Stimulated activated naive CD8-positive, alpha-beta T cell treated with anti-CD3 and anti-CD28 coated beads, Interleukin-15, Interleukin-2, amounts not matched to agents 100 U/mL and 50 U/mL, for 24 hours (primary cell): ENCODE measurements at regions not wholly inside any gene's neighbourhood (a gene's known extent, or its start where the extent isn't known, plus 50 kb on each side); places are given as distances from the start of the nearest gene placed in this dataset.

Experiments used
- ATAC-seq: fragments of 150-1000 bp; cut with Tn5 transposase; one replicate; pipeline ENCODE4 v1.10.0; 2021
- DNase-seq: peaks from one replicate; pipeline ENCODE4 v3.0.0; 2021

DNA sequence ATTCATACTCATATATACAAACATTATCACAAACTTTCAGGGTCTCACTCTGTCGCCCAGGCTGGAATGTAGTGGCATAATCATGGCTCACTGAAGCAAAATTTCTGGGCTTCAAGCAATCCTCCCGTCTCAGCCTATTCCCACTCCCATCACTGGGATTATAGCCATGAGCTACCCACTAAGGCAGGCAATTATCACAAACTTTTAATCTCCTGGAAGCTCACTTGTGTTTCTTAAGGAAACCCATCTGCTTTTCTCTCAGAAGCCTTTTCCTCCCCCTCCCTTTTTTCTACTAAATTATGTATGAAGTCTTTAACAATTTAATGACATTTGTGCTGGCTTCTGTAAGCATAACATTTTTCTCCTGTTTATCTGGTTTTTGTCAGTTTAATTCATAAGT lies 170.5 kb downstream of the AREG start:
- no peak for DNase-seq
- ATAC-seq, result no peak

DNA sequence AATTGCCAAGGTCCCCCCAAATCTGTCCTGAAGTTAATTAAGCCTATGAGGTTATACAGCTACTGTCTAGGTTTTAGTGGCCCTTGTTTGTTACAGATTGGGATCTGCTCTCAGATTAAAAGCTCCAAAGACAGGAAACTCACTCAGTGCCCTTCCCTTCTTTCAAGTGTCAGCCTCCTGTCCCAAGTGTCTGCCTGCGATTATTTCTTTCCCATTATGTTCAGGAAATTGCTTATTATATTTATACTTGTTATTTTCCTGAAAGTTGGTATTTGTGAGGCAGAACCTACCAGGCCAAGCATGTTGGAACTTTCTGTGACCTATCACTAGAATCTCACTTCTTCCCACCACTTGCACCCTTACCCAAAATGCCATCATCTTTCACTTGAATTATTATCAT lies 173.2 kb downstream of the AREG start:
- DNase-seq (no peak), ATAC-seq (no peak)

DNA sequence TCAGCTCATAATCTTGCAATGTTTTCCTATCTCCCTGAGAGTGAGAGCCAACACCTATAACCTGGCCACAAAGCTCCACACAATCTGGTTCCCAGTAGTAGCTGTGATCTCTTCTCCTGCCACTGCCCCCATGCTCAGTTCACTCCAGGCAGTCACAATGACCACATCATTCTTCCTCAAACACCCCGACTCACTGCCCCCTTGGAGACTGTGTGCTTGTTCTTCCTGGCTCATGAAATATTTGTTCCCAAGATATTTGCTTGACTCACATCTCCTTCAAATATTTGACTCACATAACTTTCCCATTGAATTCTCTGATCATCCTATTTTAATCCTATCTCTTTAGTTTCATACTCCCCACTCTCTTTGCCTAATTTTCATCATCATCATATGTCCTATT lies 173.7 kb downstream of the AREG start:
- ATAC-seq (no peak), DNase-seq (no peak)

DNA sequence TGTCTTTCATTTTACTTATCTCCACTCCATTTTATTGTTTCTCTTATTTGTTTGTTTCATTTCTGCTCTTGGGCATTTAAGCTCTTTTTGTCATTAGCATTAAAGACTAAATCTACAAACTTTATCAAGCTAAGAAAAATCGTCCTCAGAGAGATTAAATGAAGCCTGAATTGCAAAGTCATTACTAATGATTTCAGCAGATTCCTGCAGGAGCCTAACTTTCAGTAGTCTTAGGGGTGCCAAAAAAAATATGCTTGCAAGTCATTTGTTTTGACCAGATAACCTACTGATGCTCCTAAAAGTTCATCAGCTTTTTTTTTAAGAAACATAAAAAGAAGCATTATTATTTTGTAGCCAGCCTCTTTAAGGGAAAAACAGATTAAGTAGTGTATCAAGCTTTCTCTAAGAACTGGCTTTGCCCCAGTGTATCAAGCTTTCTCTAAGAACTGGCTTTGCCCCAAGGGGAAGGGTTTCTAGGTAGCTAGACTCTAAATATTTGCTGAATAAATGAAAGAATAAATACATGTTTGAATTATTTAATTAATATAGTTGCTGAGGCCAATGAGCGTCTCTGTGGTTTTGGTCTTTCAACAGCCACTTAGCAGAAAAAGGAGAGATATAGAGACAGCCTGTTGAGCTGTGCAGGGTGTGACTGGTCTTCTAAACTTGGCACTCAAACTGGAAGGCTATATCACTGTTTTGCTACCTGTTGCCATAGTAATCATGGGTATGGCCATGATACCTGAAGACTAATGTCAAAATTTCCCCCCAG lies 174.2 kb downstream of the BTC start:
- ATAC-seq, result no peak
- DNase-seq, result no peak

DNA sequence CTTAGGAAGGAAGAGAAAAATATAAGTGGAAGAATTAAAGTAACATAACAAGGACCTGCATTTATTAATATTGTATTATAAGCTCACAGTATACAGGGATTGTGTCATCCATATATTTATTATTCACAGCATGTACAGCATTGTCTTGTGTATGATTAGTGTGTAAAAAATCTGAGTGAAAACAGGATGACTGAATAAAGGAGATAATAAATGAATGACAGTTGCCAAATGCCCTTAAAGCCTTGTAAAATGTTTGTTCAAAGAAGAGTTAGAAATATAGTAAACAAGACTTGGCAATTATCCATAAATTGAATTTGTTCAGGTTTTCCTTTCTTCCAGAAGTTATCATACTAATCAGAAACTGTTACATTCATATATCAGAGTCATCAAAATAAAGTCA lies 172.7 kb downstream of the BTC start:
- DNase-seq, result no peak

DNA sequence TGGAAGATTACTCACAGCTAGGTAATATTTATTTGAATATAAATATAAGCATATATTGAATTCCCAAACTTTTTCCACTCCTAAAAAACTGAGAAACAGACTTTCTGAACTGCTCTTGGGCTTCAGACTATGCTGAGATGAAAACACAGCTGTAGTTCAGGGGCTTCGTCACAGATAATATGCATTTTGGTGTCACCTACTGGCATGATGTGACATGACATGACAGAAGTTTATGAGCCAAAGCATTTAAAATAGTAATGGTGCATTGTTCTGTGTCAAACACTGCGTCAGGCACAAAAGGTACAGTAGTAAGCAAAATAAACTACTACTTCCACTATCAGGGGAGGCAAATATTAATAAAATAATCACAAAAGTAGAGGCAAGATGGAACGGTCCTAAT lies 171.3 kb downstream of the BTC start:
- peak; percentile 36 for ATAC-seq
- DNase-seq, result peak; percentile 5

More for the DNA sequence above, 172.7 kb downstream of the BTC start:
- ATAC-seq, result no peak

DNA sequence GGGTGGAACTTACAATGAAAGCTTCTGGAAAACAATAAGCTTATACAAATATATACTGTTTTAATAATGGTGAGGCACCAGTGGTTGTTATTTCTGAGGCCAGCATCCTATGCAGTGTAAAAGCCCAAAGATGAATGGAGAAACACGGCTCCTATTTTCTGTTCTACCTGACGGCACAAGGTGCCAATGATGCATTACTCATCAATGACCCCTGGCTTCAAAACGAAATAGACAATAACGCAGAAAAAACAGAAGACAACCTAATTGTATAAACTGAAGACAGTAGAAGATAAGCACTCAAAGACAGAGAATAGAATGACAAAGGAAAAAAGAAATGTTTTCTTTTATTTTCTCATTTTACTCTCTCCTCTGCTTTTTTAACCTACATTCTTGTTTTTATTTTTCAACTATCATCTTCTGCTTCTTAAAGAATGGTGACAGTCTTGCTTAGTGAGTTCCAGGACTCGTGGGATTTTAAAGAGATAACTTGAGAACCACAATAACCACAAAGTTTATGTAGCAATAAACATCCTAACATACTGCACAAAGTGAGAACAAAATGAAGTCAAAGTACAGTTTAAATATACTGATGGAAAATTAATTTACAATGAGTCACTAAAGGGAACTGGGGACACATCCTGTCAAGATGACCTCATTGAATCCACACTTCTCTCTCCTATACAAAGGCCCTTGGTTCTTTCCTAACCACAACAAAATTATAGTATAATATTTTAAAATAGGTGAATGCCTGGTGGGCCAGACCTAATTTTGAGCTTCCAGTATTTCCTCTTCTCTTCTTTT lies 169.8 kb downstream of the BTC start:
- no peak for DNase-seq
- ATAC-seq, result peak; percentile 63

DNA sequence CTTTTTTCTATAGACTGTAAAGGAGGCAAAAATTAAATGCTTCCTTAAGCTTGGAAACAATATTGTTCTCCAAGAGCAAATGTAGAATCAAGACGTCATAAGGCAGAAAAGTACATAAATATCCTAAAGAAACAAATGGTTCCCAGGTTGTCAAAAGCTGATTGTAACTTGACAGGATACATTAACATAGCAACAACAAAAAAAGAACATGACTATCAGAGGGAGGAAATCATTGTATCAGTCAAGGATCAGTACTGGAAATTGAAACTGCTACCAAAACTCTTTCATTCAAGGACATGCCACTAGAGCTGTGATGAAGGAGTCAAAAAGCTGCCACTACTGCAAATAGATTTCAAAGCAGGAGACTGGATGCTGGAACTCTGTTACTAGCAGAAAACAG lies 168.3 kb downstream of the BTC start:
- DNase-seq (no peak), ATAC-seq (no peak)

DNA sequence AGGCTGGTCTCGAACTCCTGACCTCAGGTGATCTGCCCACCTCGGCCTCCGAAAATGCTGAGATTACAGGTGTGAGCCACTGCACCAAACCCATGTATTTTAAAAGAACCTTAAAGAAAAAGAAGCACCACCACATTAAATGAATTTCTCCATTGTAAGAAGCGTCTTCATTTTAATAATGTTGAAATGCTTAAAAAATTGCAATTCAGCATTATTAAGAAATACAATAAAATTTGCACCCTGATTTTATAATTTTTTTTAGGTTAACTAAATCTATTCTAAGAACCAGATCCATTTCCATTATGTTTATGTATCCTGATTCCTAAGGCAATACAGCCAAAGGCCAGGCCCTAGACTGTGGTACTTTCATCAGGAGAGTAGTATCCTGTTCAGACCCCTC lies 167.2 kb downstream of the BTC start:
- ATAC-seq (no peak), DNase-seq (no peak)

DNA sequence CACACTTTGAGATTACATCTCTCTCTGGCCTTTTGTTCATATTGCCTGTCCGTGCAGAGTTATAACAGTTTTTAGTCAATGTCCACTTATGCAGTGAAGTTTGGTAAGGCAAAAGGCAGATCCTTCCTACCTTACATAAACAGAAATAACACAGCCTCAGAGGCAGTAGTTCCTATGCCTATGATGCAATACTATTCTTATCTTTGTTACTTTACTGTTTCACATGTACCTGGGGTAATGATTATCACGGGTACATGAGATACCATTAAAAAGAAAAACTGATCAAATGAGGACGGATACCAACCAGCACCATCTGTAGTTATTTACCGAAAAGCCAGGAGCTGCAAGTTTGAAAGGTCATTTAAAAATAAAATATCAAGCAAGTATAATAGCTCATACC lies 166.8 kb downstream of the BTC start:
- DNase-seq (no peak), ATAC-seq (no peak)

DNA sequence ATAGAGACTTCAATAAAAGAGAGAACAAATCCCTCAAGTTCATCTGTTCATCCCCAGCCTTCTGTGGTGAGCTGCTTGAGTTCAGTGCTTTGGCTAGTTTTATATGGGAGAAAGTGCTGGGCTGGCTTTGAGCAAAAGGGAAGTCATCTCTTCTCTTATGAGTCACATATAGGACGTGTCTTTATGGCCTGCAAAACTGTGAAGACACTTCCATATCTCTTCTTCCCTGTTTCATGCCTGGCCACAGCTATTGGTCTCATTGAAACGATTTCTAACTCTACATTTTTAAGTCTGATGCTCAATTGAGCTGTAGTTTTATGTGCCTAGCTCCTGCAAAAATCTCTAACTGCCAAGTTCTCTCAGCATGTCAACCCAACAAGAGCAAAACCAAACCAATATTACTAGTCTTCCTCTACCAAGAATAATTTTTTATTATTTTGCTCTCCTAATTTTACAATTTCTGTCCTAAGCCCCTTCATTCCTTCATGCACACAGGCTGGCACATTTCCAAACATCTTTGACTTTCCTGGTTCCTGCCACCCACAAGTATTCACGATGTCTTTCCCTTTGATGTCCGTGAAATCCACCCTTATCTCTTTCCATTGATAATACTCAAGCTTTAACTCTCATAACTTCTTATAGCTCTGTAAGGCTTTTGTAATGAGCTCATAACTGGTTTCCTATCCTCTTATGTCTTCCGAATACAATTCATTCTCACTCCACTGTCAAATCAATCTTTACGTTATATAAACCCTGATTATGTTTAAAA lies 165.3 kb downstream of the BTC start:
- no peak for DNase-seq
- ATAC-seq, result peak; percentile 28

DNA sequence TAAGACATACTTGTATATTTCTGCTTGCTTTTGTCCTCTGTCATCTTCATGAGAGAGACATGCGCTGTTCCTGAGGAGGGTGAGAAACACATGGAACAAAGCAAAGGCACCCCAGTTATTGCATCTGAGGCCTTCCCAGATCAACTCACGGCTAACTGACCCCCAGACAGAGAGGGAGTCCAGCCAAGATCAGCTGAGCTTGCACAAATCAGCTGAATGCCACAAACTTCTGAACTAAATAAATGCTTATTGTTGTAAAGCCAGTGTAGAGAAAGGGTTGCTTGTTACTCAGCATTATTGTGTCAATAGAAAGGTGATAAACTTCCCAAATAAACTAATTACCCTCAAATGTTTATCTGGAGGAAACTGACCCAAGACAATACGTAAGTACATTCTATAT lies 163.8 kb downstream of the BTC start:
- ATAC-seq (no peak), DNase-seq (no peak)

DNA sequence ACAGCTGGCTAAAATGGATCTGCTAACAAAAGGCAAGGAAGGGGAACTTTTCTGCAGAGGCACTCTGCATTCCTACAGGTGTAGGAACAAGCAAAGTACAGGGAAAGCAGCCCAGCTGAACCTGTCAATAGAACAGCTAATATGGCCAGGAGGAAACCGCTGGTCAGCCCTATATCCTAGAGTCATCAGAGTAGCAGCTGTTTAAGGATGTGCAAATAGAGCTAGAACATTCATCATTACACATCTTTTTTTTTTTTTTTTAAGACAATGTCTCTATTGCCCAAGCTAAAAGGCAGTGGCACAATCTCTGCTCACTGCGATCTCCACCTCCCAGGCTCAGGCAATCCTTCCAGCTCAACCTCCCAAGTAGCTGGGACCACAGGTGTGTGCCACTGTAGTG lies 163.0 kb downstream of the BTC start:
- no peak for ATAC-seq

DNA sequence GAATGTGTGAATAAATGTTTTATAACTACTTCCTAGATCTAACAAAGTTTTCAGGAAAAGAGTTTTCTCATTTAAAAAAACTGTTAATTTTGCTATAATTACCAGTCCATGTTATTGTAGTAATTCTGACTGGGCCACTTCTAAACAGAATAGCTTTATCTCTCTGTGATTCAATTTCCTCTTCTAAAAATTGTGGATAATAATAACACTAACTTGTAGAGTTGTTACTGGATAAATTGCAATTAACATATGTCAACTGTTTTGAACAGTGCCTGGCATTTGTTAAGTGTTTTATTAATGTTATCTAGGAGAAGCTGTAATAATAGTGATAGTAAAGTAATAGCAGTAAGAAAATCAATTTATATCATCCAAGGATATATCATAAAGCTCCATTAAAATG lies 162.3 kb downstream of the BTC start:
- ATAC-seq (no peak), DNase-seq (no peak)

More for the DNA sequence above, 163.0 kb downstream of the BTC start:
- DNase-seq, result no peak

DNA sequence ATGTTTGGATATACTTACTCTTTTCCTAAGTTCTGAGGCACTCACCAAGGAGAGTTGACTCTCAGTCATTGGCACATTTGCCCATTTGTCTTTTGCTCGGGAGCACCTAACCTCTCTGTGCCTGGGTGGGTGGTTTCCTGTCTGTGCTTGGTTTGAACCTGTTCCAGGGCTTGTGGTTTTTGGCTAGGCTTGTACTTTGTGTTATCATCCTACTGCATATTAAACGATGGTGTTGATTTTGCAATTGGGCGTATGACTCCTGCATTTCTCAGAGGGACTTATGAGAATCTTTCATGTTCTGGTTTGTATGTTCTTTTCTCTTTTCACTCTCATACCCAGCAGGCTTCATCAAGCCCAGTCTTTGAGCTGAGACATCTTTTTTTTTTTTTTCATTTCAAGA lies 161.7 kb downstream of the BTC start:
- peak; percentile 79 for ATAC-seq
- peak; percentile 38 for DNase-seq

DNA sequence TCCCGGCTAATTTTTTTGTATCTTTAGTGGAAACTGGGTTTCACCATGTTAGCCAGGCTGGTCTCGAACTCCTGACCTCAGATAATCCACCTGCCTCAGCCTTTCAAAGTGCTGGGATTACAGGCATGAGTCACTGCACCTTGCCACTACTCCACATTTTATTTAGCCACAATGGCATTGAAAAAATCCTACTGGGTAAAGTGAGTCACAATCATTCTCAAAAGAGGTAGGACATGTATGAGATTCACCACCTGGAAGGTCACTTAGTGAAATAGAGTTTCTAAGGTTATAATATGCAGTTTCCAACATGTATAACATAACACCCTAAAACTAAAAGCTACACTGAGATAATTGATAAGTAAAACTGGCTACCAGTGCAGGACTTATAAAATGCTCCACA lies 159.2 kb downstream of the BTC start:
- ATAC-seq (no peak), DNase-seq (no peak)

DNA sequence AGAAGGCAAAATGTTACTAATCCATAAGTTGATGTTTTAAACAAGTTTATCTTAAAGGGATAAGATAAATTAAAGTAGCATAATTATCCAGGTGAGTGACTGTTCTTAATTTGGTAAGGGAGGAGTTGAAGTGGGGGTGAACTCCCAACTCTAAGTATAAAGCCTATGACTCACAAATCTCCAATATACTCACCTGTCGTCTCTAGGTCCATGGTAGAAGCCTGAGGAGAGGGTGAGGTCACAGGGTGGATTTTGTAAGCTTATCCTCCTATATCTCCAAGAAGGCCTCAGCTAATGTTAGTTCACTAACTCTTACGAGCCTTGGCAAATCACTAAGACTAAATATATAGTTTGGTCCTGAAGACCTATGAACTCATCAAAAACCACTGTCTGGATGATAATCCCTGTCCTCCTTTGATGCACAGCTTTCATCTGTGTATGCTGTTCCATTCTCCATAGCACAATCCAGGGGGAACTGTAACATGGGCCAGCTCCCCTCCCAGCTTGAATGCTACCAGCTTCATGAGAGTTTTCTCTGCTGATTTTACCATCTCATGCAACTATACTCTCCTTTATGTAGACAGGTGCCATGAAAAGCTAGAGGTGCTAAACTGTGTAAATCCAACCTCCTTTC lies 158.7 kb downstream of the BTC start:
- no peak for DNase-seq
- ATAC-seq, result no peak

DNA sequence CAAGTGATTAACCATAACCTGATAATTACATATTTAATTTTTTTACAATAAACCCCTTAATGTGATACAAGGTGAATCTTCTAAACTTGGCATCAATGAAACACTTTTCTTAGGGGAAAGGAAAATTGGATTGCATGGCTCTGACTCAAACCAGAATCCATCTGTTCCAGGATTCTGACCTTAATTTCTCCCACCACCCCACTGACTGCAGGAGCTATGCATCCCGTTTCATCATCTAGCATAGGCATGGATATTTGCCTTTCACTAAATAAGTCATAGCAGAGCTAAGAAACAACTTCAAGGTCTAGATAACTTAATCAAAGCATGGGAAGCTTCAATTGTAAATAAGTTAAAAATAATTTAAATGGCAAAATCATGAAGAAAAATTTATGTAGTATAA lies 156.3 kb downstream of the BTC start:
- ATAC-seq, result no peak
- DNase-seq, result no peak

DNA sequence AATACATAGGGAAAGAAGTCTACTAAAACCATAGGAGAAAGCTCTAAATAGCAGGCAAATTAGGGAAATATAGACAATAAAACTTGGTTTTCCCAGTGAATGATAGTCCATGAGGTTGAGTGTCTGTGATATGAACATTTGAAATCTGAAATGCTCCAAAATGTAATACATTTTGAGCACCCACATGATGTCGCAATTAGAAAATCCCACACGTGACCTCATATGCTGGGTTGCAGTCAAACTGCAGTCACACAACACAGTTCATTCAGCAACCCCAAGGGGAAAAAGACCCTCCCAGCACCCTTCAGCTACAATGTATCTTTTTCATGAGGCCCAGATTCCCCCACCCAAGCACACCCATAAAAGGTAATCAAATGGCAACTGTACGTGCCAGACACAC lies 155.6 kb downstream of the BTC start:
- ATAC-seq, result no peak
- DNase-seq, result no peak

DNA sequence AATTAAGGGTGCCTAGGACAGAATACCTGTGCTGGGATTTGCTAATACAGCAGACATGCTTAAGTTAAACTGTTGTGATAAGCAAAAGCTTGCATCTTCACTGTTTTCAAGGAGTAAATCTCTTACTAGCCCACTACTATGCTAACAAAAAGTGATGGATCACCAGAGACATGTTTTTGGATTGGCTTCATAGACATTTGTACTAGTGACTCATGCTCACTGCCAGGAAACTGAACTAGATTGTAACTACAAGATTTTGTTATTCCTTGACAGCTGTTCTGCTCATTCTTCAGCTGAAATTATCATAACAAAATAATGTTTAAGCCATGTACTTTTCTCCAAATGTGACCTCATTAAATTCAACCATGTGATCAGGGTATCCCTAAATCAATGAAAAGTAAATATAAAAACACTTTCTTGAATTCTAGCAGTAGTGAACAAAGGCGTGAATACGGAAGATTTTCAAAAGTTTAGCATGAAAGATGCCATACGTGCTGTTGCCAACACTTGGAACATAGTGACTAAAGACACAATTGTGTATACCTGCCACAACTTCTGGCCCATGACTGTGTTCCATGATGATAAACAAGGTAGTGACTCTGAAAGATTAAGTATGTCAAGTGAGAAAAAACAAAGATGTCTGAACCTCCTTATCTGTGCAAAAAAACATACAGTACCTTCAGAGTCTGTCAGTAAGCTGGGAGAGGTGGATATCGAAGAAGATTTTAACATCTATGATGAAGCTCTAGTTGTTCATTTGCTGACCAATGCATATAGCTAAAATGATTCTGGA lies 154.0 kb downstream of the BTC start:
- DNase-seq (no peak), ATAC-seq (no peak)

DNA sequence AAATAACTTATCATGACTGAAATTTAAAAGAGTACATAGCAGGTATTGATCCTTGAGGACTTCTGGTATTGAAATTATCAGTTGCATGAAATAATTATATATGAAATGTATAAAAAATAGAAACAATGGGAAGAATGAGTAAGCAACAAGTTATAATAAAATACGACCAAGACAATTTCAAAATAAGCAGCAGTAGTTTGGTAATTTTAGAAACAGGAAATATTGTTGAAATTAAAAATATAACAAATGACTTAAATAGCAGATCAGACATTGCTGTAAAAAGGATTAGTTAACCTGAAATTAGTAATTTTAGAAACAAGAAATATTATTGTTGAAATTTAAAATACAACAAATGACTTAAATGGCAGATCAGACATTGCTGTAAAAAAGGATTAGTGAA lies 152.3 kb downstream of the BTC start:
- ATAC-seq (no peak), DNase-seq (no peak)

DNA sequence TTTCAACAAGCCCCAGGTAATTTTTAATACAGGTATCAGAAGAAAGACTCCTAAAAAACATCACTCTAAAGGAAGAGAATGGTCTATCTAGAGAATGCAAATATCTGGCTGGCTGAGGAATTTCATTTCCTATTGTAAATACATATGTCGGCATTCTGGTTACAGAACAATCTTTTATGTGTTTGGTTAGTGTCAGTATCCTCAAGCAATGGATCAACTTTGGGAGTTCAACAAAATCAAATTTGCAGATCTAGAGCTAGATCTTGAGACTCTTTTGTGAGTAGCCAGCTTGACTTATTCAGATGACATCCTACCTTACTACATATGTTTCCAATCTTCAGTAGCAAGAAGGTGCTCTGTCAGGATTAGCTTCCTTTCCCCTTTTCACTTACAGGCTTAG lies 145.1 kb downstream of the BTC start:
- ATAC-seq, result no peak
- DNase-seq, result no peak
